Mucosa of descending colon (tissue), 3 donors: ENCODE measurements at regions not wholly inside any gene's neighbourhood (a gene's known extent, or its start where the extent isn't known, plus 50 kb on each side); places are given as distances from the start of the nearest gene placed in this dataset.

Source experiments
- ATAC-seq: fragments of 200-7000 bp; cut with Tn5 transposase; one replicate; pipeline ENCODE4 v1.9.1; 2020; ENCODE audit warnings: mild to moderate bottlenecking, moderate library complexity
- DNase-seq, 3 donors: peaks; one replicate each; pipeline ENCODE4 v3.0.0-alpha.2; 2020
- H3K36me3 ChIP-seq: fragments of 200-600 bp; one replicate; pipeline ENCODE4 v1.8.0; 2021; ENCODE audit warnings: low read depth, mild to moderate bottlenecking
- H3K4me1 ChIP-seq: fragments of 200-600 bp; one replicate; pipeline ENCODE4 v1.8.0; 2021; ENCODE audit warnings: low read depth, mild to moderate bottlenecking
- H3K4me3 ChIP-seq: fragments of 200-600 bp; one replicate; pipeline ENCODE4 v1.8.0; 2021; ENCODE audit warnings: mild to moderate bottlenecking
- H3K9me3 ChIP-seq: fragments of 200-600 bp; one replicate; pipeline ENCODE4 v1.8.0; 2021; ENCODE audit warnings: mild to moderate bottlenecking
- intact Hi-C, 2 donors: fragments of 100-400 bp; cut with DNase I in 1 of 2; cut with micrococcal nuclease in 1 of 2; formaldehyde crosslinking; loops; one replicate each; pipeline versions ENCODE4 v1.11.0 to v1.11.1; 2022; cut with DNase I, micrococcal nuclease
- TF ChIP-seq, protein P1 (sequence below): fragments of 200-600 bp; IDR thresholded peaks from one replicate; pipeline ENCODE4 v1.8.0; 2022; ENCODE audit warnings: antibody characterized with exemption, mild to moderate bottlenecking
- donor health status: DM: no; HTN: no; CAD: no; lungs with moderate emphysema.
- donor health status: DM: no; HTN: no; CAD: no.
- donor health status: DM: no; HTN: yes; CAD: no.

DNA sequence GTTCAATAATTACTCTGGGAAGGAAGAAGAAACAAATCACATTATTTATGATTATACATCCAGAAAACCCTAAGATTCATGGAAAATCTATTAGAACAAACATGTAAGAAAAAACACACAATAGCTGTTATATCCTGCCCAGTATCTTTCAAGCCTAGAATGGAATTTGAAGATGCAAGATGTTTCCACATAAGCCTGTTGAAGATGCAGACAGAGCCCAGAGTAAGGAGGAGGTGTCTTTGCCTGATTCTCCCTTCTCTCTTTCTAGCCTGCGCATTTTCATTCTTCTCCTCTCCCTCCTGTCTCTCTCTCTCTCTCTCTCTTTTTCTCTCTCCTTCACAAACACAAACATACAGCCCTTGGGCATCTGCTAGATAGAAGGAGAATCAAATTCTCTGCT lies 170.1 kb upstream of the INHBA start:
- Histone ChIP-seq H3K36me3 (no peaks in the 10 kb centered on the region), H3K4me3 (no peak overlapping the region), H3K9me3 (no peaks in the 10 kb centered on the region), H3K4me1 (no peaks in the 10 kb centered on the region)
- DNase-seq (no peak), ATAC-seq (no peak)
- TF ChIP-seq, protein P1, sequence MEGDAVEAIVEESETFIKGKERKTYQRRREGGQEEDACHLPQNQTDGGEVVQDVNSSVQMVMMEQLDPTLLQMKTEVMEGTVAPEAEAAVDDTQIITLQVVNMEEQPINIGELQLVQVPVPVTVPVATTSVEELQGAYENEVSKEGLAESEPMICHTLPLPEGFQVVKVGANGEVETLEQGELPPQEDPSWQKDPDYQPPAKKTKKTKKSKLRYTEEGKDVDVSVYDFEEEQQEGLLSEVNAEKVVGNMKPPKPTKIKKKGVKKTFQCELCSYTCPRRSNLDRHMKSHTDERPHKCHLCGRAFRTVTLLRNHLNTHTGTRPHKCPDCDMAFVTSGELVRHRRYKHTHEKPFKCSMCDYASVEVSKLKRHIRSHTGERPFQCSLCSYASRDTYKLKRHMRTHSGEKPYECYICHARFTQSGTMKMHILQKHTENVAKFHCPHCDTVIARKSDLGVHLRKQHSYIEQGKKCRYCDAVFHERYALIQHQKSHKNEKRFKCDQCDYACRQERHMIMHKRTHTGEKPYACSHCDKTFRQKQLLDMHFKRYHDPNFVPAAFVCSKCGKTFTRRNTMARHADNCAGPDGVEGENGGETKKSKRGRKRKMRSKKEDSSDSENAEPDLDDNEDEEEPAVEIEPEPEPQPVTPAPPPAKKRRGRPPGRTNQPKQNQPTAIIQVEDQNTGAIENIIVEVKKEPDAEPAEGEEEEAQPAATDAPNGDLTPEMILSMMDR, result no peak
- intact Hi-C loops, result no loop called here

DNA sequence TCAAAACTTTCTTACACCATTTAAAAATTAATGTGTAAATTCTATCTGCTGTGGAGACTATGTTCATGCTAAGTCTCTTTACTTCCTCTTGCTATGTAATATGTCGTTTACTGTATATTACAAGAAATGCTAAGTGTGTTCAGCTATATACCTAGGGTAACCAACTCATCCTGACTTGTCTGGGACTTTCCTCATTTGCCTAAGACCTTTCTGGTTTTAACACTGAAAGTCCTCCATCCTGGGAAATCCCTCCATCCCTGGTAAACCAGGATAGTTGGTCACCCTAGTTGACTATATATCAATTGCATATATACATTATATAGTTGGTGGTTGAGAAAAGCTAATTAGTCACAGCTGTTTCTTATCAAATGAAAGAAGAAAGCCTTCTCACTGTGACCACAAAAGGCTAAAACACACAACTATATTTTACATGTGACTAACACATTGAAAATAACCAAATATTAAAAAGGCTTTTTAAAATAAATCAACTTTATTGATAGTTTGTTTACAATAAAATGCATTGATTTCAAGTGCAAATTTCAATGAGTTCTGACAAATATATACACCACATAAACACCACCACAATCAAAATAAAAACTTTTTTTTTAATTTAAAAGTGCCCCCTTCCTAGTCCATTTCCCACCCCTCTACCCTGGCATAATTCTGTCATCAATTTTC lies 167.7 kb upstream of the INHBA start:
- H3K9me3 ChIP-seq, result no peaks in the 10 kb centered on the region
- intact Hi-C loops, result no loop called here
- no peaks in the 10 kb centered on the region for H3K4me1 ChIP-seq
- no peak for DNase-seq
- no peak overlapping the region for H3K4me3 ChIP-seq
- H3K36me3 ChIP-seq, result no peaks in the 10 kb centered on the region
- no peak for ATAC-seq
- TF ChIP-seq, protein P1, result no peak

DNA sequence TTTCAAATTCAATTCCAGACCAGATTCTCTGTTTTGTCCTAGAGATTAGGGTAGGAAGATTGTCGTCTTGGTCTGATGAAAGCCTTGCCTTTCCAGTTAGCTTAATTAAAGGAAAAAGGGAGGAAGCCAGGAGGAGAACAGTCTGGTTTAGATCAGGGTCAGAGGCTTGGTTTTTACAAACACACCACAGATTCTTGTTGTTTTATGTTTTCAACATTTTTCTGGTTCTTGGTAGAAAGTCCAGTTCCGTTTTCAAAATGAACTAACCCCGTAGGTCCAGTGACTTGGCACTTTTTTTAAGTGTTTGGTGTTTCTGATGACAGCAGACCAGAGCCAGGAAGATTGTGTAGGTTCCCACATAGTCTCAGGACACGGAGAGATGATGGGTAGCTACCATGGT lies 167.1 kb upstream of the INHBA start:
- Histone ChIP-seq H3K4me3 (no peak overlapping the region), H3K9me3 (no peaks in the 10 kb centered on the region), H3K36me3 (no peaks in the 10 kb centered on the region), H3K4me1 (no peaks in the 10 kb centered on the region)
- ATAC-seq, result no peak
- intact Hi-C loops, result no loop called here
- TF ChIP-seq, protein P1, result no peak
- no peak for DNase-seq

DNA sequence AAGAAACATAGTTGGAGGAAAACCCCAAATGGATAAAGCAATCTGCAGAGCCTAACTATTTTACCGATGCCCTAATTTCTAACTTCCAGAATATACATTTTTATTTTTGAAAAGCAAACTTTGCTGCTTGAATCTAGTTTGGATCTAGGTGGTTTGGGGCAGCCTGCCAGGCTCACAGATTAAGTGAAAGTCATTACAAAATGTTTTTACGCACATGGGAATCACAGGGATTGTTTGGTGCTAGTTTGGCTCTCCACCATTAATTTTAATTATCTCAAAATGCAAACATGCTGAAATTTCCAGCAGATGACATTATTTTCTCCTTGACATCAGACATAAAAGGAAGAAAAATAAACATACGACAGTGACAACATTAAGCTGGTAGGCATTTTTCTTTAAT lies 166.7 kb upstream of the INHBA start:
- DNase-seq, result no peak
- TF ChIP-seq, protein P1, result no peak
- Histone ChIP-seq H3K36me3 (no peaks in the 10 kb centered on the region), H3K4me3 (no peak overlapping the region), H3K9me3 (no peaks in the 10 kb centered on the region), H3K4me1 (no peaks in the 10 kb centered on the region)
- intact Hi-C loops, result no loop called here
- no peak for ATAC-seq

DNA sequence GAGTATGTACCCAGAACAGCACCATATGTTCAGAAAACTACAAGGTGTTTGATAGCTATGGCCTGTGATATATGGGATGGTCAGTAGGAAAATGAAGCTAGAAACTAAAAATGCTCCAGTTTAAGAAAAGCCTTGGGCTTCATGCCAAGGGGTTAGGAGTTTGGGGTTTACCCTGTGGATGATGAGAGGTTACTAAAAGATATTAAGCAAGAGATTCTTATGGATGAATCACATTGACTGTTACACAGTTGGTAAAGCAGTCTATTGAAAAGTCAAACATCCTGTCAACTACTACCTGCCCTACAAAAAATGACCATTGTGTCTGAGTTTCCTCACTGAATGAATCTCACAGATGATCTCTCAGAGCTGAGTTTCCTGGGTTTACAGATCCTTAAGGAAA lies 166.2 kb upstream of the INHBA start:
- DNase-seq, result no peak
- Histone ChIP-seq H3K9me3 (peaks cover 3% of the 10 kb centered on the region), H3K4me3 (no peak overlapping the region), H3K4me1 (no peaks in the 10 kb centered on the region), H3K36me3 (no peaks in the 10 kb centered on the region)
- ATAC-seq, result no peak
- TF ChIP-seq, protein P1, result no peak
- intact Hi-C loops, result no loop called here
